GM19452 (cell line): ENCODE measurements at regions not wholly inside any gene's neighbourhood (a gene's known extent, or its start where the extent isn't known, plus 50 kb on each side); places are given as distances from the start of the nearest gene placed in this dataset.

ENCODE experiments used
- ATAC-seq: cut with Tn5 transposase; IDR thresholded peaks from one replicate; pipeline ENCODE4 v1.9.1; 2021; ENCODE audit not compliant: unreplicated experiment

DNA sequence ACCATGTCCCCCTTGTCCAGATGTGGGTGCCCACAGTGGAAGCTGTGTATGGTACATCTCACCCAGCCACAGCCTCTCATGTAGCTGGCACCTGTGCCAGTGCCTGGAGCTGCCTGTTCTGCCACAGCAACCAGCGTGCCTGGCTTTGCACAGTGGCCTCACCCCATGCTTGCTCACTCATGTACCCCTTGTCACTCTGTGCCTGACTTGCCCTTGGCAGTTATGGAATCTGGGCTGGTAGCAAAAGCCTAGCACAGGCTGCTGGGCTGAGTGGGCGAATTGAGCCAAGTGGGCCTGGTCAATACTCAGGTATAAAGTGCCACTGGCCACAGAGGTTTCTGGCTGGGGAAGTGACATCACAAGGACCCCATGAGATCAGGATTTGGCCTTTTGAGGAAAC, 264.2 kb downstream of the INSC start:
- ATAC-seq = no peak

DNA sequence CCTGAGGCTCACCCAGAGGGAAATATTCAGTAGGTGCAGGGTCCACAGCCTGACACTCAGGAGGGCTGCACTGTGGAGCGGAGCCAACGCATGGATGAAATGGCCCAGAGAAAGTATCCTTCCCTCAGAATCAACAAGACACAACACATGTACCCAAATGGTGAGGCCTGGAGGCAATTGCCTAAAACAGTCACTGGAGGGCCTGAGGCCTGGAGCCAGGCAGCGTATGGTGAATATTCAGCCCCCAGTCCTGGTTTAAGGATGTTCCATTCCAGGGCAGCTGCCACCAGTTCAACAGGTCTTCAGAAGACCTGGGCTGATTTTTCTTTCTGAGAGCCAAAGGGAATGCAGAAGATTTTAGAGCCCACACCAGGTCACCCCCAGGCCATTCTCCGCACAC, 264.8 kb downstream of the INSC start:
- no peak for ATAC-seq

DNA sequence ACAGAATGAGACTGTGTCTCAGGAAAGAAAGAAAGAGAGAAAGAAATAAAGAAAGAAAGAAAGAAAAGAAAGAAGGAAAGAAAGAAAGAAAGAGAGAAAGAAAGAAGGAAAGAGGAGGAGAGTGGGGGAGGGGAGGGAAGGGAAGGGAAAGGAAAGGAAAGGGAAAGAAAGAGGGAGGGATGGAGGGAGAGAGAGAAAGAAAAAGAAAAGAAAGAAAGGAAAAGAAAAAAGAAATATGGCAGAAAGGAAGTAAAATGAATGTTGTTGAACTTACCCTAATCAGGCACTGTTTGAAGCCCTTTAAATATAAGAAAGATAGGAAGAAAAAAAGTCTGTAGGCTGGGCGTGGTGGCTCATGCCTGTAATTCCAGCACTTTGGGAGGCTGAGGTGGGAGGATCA, 276.1 kb downstream of the INSC start:
- ATAC-seq = no peak

DNA sequence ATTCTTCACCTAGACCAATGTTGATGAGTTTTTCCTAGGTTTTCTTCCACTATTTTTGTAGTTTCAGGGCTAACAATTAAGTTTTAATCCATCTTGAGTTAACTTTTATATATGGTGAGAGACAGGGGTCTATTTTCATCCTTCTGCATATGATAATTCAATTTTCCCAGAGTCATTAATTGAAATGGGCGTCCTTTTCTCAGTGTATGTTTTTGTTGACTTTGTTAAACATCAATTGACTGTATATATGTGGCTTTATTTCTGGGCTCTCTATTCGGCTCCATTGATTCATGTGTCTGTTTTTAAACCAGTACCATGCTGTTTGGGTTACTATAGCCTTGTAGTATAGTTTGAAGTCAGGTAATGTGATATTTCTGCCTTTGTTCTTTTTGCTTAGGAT, 282.1 kb downstream of the INSC start:
- ATAC-seq = no peak

DNA sequence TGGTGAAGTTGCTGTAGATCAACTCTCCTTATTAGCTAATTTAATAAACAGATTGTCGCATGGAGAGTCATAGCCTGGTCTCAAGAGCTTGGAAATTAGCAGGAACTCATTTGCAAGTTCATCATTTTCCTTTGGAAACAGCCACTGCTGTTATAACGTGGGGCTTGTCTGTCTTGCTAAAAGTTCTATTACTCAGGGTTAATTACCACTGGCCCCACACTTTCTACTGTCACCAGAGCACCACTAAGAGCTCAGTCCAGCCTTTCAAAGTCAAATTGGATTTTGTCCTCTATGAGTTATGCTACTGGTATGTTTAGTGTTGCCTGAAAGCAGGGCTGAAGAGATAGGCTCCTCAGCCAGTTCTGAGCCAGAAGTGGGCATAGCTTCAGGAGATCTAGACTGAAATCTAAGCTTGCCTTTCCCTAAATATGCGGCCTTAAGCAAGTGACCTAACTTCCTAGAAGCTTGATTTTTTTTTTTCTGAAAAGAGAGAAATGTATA, 292.2 kb downstream of the INSC start:
- ATAC-seq = no peak

DNA sequence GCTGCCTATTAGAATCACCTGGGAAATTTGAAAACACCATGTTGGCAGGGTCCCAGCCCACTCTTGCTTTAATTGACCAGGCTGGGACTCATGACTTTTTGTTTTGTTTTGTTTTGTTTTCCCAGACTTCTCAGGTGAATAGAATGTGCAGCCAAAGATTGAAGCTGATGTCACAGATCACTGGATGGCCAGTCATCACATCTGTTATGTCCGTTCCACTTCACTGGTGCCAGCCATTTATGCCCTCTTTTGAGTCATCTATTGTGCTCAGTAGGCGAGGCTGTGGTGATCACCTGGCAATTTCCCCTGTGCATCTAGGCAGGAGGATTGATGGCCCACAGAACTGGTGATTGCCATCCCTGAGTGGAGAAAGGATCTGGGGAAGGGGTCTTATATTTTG, 297.3 kb downstream of the INSC start:
- no peak for ATAC-seq

DNA sequence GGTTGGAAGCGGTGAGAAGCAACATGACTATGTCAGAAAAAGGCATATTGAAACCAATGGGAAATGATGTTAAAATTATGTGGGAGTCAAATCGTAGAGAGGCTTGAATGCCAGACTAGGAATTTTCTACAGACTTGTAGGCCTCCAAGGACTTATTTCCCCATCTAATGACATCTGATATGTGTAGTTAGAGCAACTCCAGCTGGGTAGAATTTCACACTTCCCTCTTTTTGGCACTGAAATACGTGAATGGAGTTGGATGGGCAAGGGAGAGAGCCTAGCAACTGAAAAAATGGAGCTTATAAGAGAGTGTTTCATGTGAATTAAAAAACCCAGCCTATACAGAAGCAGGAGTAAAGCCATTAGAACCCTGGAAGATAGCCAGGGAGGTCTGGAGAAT, 304.2 kb downstream of the INSC start:
- ATAC-seq = no peak

DNA sequence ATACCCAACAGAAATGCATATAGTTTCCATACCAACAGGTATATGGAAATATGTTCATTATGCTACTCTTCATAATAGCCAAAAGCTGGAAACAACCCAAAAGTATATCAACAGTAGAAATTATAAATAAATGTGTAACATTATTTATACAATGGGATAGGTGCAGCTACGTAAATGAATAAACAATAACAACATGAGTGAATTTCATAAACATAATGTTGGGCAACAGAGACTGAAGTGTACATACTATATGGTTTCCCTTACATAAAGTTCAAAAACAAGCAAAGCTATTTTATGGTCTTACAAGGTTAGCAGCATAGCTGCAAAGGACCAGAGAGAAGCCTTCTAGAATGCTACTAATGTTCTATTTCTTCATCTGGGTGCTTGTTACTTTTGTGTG, 305.0 kb downstream of the INSC start:
- ATAC-seq = no peak

DNA sequence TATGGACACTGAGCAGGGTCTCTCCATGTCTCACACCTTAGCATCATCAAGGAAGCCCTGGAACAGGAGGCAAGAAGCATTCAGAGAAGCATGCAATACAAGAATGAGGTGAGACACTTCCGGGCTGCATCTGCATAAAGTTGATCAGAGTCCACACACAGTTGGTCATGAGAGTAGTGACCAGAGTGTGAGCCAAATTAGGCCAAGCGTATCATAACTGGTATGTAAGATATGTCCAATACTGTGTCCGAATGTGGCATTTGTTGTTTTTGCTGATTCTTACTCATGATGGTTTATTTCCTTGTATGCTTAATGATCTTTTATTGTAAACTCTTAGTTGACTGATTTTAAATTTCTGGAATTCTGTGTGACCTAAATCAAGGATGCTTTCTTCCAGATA, 315.7 kb downstream of the INSC start:
- no peak for ATAC-seq

DNA sequence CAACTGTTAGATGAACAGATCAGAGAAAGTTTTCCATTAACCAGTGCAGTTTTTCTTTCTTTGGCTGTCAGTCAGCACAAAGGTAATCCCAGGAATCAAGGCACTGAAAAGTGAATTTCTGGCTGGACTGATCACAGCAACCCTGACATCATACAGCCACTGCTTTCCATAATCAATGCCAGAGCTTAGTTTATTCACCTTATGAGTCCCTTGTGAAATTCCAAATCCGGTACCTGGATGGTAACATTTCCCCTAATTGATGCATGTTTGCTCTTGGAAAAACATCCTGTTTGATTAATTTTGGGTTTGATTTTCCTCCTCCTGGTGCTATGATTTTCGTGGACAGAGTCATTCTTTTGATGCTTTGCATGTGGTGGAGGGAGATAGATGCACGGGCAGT, 319.8 kb downstream of the INSC start:
- ATAC-seq = no peak

DNA sequence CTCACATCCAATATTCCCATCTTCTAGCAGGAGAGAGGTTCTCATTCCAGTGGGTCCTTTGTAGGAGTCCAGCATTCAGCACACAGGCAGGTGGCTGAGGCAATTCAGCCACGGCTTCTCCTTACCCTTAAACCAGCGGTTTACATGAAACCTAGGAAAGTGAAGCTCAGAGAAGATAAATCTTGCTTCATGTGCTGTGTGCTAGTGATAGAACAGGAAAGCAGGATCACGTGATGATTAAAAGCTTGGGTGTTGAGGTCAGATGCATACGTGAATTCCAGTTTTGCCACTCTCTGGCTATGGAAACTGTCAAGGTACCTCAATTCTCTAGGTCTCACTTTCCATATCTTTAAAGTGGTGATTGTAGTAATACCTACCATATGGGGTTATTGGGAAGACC, 331.6 kb downstream of the INSC start:
- ATAC-seq = no peak

DNA sequence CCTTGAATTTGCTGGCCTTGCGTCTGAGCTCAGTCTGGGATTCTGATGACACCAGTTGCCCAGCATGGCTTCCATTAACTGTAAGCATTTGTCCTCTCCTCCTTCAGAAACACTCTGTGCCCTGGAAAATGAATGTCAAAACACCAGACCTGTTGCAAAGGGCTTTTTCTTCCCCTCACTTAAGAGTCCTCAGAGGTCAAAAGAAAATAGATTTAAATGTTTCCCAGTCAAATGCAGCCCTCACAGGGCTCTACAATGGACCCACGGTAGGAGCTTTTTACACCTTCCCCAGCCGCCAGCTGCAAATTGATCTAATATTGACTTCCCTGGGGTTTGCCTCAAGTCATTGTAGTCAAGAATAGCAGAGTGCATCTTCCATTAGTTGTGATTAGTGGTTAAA, 332.2 kb downstream of the INSC start:
- no peak for ATAC-seq

DNA sequence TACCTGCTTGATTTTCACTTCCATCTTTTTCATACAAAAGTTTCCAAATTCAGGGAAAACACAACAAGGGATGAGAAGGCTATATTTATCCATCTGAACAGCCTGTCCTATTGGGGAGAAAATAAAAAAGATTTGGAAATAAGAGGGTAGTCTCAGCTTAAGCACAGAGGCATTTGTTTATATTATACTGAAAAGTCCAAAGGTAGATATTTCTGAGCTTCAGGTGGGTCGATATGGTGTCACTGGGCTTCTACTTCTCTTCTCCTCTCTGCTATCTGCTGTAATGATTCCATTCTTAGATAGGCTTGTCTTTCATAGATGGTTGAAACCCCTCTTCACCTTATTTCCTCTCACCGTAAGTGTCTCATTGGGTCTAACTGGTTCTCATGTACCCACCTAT, 337.0 kb downstream of the INSC start:
- ATAC-seq = no peak

DNA sequence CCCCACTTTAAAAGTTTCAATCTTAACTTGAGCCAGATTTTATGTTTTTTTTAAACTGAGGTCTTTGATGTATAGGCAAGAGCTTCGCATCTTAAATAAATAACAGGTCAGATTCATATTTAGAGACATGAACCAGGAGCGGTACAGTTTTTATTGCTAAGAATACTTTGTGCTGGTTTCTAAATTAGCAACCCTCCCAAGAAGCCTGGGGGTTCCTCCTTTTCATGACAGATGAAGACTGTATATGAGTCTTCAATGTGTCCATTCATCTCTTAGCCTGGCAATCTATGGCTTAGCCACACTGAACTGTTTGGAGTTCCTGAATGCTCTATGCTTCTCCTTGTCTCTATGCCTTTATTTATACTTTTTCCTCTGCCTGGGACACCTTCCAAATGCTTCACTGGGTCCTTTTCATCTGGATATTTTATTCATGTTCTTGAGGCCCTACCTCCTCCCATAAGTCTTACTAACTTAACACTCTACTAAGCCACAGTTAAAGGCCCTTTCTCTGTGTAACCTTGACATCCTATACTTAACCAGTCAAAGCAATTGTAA, 338.6 kb downstream of the INSC start:
- ATAC-seq = no peak

DNA sequence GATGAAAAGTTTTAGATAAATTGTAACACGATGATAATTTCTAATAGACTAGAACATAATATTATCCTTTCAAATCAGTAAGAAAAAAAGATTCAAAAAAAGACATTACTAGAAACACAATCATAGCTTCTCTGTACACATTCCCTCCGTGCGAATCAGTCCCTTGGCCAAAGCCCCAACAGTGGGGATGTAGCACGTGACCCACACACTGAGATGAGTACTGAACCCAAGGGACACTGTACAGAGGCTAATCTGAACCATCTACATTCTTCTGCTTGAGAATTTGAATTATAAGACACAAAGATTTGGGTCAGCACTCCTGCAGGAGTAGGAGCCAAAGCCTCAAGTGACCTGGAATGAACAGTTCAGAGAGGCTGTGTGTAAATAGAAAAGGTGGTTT, 353.7 kb downstream of the INSC start:
- no peak for ATAC-seq

DNA sequence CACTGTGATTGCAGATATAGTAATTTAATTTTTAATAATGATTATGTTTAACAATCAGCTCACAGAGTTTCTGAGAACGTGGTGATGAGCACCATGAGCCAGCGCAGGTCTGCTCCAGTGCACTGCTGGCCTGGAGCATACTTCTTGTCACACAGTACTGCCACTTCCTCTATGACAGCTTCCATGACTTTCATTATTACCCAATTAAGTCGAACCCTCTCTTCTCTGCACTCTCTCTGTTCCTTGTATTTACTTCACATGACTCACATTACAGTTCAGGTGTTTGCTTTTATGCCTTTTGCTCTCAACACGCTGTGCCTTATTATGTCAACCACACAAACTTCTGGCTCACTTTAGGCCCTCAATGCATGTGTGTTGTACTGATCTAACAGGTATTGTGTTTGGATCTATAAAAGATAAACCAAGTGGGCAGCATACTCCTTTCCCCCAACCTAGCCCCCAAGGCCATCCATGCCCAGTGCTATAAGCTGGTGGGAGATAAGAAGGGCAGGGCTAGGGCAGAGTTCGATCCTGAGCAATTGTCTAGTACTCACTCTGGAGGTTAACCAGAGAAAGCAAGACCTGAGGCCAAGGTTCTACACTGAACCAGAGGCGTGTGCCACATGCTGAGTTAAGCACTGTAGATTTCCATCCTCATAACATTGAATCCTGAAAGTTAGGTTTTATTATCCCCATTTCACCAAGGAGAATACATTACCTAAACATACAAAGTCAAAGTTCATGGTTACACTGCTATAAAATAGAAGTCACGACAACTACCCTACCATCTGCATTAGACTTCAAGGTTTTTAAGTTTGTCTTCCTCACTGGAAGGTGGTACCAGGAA, 356.5 kb downstream of the INSC start:
- ATAC-seq = no peak

DNA sequence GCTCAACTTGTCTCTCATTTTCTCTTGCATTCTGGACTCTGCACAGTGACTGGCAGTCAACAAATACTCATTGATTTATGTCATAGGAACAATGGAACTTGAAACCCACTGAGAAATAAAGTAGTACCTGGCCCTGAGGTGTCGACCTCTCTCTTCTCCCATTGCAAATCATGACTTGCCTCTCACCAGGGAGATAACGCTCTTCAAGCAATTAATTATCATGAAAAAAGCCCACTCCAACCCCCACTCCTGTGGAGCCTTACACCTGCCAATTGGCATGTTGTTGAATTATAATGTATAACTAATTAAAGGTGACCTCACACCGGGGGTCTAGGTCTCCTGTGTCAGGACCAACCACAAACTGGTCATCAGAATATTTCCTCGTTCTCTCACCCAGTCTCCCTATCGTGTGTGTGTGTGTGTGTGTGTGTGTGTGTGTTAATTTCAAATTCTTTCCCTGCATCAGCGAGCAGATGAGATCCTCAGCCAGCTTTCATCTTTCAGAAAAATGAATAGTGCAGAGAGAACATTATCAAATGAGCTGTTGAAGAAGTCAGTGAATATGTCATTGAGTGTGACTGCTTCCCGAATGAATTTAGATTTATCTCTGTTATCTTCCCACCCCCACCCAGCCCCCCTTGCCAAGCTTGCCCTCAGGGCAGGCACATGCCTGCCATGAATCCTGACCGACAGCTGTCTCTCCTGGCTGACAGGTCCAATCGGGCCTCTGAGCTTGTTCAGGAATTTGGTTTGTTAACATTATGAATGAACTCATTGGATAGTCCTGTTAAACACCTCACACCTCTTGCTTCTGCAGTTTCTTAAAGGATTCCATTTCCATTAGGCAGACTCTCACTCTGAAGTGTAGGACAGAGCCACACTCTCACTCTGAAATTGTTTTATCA, 357.4 kb downstream of the INSC start:
- ATAC-seq = no peak

DNA sequence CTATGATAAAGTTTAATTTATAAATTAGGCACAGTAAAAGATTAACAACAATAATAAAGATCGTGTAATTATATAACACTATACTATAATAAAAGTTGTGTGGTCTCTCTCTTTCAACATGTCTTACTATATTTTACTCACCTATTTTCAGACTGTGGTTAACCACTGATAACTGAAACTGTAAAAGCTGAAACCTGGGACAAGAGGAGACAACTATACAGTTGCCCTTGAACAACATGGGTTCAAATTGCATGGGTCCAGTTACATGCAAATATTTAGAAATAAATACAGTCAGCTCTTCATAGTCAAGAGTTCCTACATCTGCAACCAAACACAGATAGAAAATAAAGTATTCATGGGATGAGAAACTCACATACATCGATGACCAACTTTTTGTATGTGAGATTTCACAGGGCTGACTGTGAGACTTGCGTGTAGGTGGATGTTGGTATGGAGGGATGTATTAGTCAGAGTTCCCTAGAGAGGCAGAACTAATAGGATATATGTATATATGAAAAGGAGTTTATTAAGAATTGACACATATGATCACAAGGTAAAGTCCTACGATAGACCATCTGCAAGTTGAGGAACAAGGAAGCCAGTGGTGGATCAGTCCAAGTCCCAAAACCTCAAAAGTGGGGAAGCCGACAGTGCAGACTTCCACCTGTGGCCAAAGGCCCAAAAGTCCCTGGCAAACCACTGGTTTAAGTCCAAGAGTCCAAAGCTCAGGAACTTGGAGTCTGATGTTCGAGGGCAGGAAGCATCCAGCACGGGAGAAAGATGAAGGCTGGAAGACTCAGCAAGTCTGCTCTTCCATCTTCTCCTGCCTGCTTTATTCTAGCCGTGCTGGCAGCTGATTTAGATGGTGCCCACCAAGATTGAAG, 359.5 kb downstream of the INSC start:
- peak; percentile 79 for ATAC-seq

DNA sequence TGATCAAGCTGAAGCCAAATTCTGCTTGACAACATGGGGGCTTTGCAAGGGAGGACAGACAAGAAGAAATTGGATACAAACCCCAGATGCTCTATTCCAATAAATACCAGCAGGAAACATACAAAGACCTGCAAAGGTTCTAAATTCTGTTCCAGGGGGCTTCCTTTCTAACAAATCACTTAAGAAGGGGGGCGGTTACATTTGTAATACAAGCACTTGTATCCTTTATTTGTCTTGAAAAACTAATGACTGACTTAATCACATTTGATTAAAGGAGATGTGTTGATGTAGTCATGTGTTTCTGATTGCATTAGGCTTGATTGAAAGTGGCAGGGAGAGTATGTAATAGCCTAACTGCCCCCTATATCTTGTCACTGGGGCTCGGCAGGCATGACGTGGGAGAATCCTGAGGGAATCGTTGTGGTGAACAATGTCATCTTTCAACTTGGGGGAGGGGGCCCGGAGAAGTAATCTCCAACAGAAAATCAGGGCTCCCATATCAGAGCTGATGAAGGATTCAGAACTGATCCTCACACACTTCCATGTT, 361.7 kb downstream of the INSC start:
- no peak for ATAC-seq

DNA sequence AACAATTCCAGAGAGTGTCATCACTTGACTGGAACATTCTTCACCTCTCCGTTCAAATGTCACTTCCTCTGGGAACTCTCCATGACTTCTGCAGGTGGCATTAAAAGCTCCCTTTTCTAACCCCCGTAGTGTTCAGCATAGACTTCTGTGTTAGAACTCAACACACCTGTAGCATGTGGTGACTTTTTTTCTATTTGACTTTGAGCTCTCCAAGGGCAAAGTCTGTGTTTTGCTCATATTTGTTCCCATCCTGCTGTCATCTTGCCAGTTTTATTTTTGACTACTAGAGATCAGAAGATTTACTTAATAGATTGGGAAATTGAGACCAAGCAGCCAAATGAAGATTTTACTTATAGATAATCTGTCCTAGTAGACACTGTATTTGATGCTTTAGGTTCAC, 367.1 kb downstream of the INSC start:
- ATAC-seq = no peak
